Activated T-cell treated with anti-CD3 and anti-CD28 coated beads for 4 hours (primary cell): ENCODE measurements at regions not wholly inside any gene's neighbourhood (a gene's known extent, or its start where the extent isn't known, plus 50 kb on each side); places are given as distances from the start of the nearest gene placed in this dataset.

Source experiments
- DNase-seq: peaks from one replicate; pipeline ENCODE4 v3.0.0-alpha.2; 2020

- DNase-seq: no peak
Observed at GRCh38 chrY:19140285-19140920, 366.9 kb upstream of the HSFY2 start.

- no peak for DNase-seq
Observed at GRCh38 chrY:19134426-19134825, 360.9 kb upstream of the HSFY2 start.

GRCh38 chrY:19130569-19131358, 357.2 kb upstream of the HSFY2 start:
- no peak for DNase-seq

- no peak for DNase-seq
Observed at GRCh38 chrY:19126889-19127288, 353.4 kb upstream of the HSFY2 start.

- no peak for DNase-seq
Observed at GRCh38 chrY:19124609-19125008, 351.1 kb upstream of the HSFY2 start.

- no peak for DNase-seq
Observed at GRCh38 chrY:19122450-19122849, 348.9 kb upstream of the HSFY2 start.

- DNase-seq: no peak
Observed at GRCh38 chrY:19098349-19098748, 324.8 kb upstream of the HSFY2 start.

GRCh38 chrY:19095460-19095859, 321.9 kb upstream of the HSFY2 start:
- no peak for DNase-seq

GRCh38 chrY:19083006-19083405, 309.5 kb upstream of the HSFY2 start:
- DNase-seq: no peak

GRCh38 chrY:19077698-19078113, 304.2 kb upstream of the HSFY2 start:
- no peak for DNase-seq

- no peak for DNase-seq
Observed at GRCh38 chrY:19076846-19077697, 303.5 kb upstream of the HSFY2 start.

- no peak for DNase-seq
Observed at GRCh38 chrY:19075471-19076253, 302.1 kb upstream of the HSFY2 start.

- DNase-seq: no peak
Observed at GRCh38 chrY:19067435-19067834, 293.9 kb upstream of the HSFY2 start.

GRCh38 chrY:19066447-19067190, 293.1 kb upstream of the HSFY2 start:
- no peak for DNase-seq

- no peak for DNase-seq
Observed at GRCh38 chrY:19065119-19065518, 291.6 kb upstream of the HSFY2 start.

- DNase-seq: no peak
Observed at GRCh38 chrY:19059733-19060132, 286.2 kb upstream of the HSFY2 start.

- DNase-seq: no peak
Observed at GRCh38 chrY:19058831-19059370, 285.4 kb upstream of the HSFY2 start.

- no peak for DNase-seq
Observed at GRCh38 chrY:19056138-19056469, 282.6 kb upstream of the HSFY2 start.

- DNase-seq: no peak
Observed at GRCh38 chrY:19055232-19056137, 281.9 kb upstream of the HSFY2 start.

- no peak for DNase-seq
Observed at GRCh38 chrY:19053806-19054205, 280.3 kb upstream of the HSFY2 start.

GRCh38 chrY:19051021-19051420, 277.5 kb upstream of the HSFY2 start:
- no peak for DNase-seq
